ENCODE measurements at regions not wholly inside any gene's neighbourhood (a gene's known extent, or its start where the extent isn't known, plus 50 kb on each side); places are given as distances from the start of the nearest gene placed in this dataset.

DNA sequence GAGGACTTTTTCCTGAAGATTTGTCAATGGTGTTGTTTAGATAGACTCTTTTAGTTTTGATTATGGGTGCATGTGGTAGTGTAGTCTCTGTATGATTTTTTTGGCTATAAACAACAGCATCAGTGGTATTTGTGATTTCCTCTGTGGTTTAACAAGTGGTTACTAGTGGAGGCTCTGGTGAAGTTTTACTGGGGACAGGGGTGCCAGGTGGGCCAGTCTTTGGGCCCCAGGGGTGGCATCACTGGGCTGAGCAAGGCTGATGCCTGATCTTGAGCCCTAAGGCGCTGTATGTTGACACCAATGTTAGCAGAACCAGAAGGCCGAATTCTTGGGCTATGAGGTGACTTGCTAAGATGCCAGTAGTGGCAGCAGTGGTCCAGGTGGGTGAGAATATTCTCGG, 811.4 kb downstream of the DACH1 start:
- 81 to 91% methylated on average over 3 of the region's 3 CpGs for WGBS, 2 donors
- no peaks in the 10 kb centered on the region for H3K27me3 ChIP-seq
- DNase-seq: no peak
- no peak overlapping the region for H3K4me3 ChIP-seq
- H3K27ac ChIP-seq: no peak overlapping the region
- intact Hi-C loops (cut with DNase I): no loop called here
- H3K9me3 ChIP-seq: peaks cover 0 to 32% (median 13%) of the 10 kb centered on the region in 11 donors
- H3K36me3 ChIP-seq: no peaks in the 10 kb centered on the region
- no peak for ATAC-seq
- TF ChIP-seq, protein P1, sequence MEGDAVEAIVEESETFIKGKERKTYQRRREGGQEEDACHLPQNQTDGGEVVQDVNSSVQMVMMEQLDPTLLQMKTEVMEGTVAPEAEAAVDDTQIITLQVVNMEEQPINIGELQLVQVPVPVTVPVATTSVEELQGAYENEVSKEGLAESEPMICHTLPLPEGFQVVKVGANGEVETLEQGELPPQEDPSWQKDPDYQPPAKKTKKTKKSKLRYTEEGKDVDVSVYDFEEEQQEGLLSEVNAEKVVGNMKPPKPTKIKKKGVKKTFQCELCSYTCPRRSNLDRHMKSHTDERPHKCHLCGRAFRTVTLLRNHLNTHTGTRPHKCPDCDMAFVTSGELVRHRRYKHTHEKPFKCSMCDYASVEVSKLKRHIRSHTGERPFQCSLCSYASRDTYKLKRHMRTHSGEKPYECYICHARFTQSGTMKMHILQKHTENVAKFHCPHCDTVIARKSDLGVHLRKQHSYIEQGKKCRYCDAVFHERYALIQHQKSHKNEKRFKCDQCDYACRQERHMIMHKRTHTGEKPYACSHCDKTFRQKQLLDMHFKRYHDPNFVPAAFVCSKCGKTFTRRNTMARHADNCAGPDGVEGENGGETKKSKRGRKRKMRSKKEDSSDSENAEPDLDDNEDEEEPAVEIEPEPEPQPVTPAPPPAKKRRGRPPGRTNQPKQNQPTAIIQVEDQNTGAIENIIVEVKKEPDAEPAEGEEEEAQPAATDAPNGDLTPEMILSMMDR (IDR thresholded peaks at IDR 0.05): no peak
- no peaks in the 10 kb centered on the region for H3K4me1 ChIP-seq

DNA sequence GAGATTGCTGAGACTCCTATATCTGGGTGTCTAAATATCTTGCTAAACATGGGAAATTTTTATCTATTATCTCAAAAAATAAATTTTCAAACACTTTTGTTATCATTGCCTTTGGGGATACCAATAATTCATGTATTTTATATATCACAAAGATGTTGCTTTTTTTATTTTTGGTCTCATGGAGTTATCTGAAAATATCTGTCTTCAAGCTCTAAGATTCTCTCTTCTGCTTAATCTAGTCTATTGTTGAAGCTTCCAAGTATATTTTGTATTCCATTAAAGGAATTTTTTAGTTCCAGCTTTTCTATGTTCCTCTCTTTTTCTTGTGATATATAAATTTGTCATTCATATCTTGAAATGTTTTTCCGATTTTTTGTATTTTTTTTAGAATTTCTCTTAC, 812.0 kb downstream of the DACH1 start:
- no peak overlapping the region for H3K27ac ChIP-seq
- WGBS, 2 donors: 90 to 92% methylated on average over 1 of the region's 1 CpG
- intact Hi-C loops (cut with DNase I): no loop called here
- H3K4me3 ChIP-seq: no peak overlapping the region
- H3K36me3 ChIP-seq: no peaks in the 10 kb centered on the region
- no peaks in the 10 kb centered on the region for H3K4me1 ChIP-seq
- ATAC-seq: no peak
- TF ChIP-seq, protein P1 (IDR thresholded peaks at IDR 0.05): no peak
- peaks cover 0 to 32% (median 13%) of the 10 kb centered on the region in 11 donors for H3K9me3 ChIP-seq
- DNase-seq: no peak
- H3K27me3 ChIP-seq: no peaks in the 10 kb centered on the region

DNA sequence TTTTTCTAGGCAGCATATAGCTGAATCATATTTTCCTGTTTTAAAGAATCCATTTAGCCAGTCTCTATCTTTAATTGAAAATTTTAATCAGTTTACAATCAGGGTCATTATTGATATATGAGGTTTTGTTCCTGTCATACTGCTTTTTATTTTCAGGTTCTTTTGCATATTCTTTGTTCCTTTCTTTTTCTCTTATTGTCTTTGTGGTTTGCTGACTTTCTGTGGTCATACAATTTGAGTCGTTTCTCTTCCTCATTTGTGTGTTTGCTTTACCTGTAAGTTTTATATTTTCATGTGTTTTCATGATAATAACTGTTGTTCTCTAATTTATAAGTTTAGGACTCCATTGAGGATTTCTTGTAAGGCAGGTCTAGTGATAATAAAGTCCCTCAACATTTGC, 812.6 kb downstream of the DACH1 start:
- TF ChIP-seq, protein P1 (IDR thresholded peaks at IDR 0.05): no peak
- no peak overlapping the region for H3K27ac ChIP-seq

DNA sequence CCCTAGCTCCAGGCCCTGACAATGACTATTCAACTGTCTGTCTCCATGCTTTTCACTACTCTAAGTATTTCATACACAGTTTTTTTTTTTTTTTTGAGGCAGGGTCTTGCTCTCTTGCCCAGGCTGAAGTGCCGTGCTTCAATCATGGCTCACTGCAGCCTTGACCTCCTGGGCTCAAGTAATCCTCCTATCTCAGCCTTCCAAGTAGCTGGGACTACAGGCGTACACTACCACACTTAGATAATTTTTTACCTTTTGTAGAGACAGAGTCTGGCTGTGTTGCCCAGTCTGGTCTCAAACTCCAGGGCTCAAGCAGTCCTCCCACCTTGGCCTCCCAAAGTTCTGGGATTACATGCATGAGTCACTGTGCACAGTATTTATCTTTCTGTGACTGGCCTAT, 815.4 kb downstream of the DACH1 start:
- Histone ChIP-seq H3K4me3 (no peak overlapping the region), H3K27ac (no peak overlapping the region), H3K9me3 (peaks cover 0 to 30% (median 13%) of the 10 kb centered on the region in 11 donors), H3K36me3 (no peaks in the 10 kb centered on the region), H3K4me1 (no peaks in the 10 kb centered on the region), H3K27me3 (no peaks in the 10 kb centered on the region)
- ATAC-seq (no peak), DNase-seq (no peak)
- TF ChIP-seq, protein P1 (IDR thresholded peaks at IDR 0.05): no peak
- intact Hi-C loops (cut with DNase I): no loop called here
- WGBS, 2 donors: 97% methylated on average over 2 of the region's 2 CpGs

More for the DNA sequence above, 812.6 kb downstream of the DACH1 start:
- no peaks in the 10 kb centered on the region for H3K27me3 ChIP-seq
- no peak for DNase-seq
- peaks cover 0 to 32% (median 13%) of the 10 kb centered on the region in 11 donors for H3K9me3 ChIP-seq
- no peak for ATAC-seq
- 66 to 74% methylated on average over 1 of the region's 1 CpG for WGBS, 2 donors
- H3K4me1 ChIP-seq: no peaks in the 10 kb centered on the region
- no peaks in the 10 kb centered on the region for H3K36me3 ChIP-seq
- intact Hi-C loops (cut with DNase I): no loop called here
- H3K4me3 ChIP-seq: no peak overlapping the region
